IMR-90 (cell line): ENCODE measurements at regions not wholly inside any gene's neighbourhood (a gene's known extent, or its start where the extent isn't known, plus 50 kb on each side); places are given as distances from the start of the nearest gene placed in this dataset.

Experiments used
- ATAC-seq: fragments of 200-7000 bp; cut with Tn5 transposase; 2 replicates; pipeline ENCODE4 v1.9.1; 2020; ENCODE audit warnings: low read depth, mild to moderate bottlenecking, moderate library complexity
- BruUV-seq: library from RNA; stranded (reverse); fragments of 400-500 nt; replicated peaks from 2 replicates; lab custom pipeline; 2021; lab: Mats Ljungman, UMichigan
- CTCF ChIA-PET: fragments of 300-600 bp; formaldehyde crosslinking; extraction: SDS; loops from one replicate; lab custom pipeline; 2021; ENCODE audit warnings: antibody characterized with exemption; lab: Yijun Ruan, JAX
- POLR2A ChIA-PET: fragments of 300-600 bp; sonication (Branson Sonifier 250); formaldehyde crosslinking; loops from one replicate; lab custom pipeline; 2022; ENCODE audit warnings: antibody characterized with exemption; ENCODE audit not compliant: unreplicated experiment; lab: Charles Lee
- DNase-seq: peaks from one replicate; pipeline ENCODE4 v3.0.0; 2013
- H2AFZ ChIP-seq: replicated peaks from 2 replicates; pipeline ENCODE3; 2013; ENCODE audit warnings: low read length, mild to moderate bottlenecking; ENCODE audit not compliant: poor library complexity
- H2AK5ac ChIP-seq: 2 replicates; pipeline ENCODE4 v1.6.1; 2013; ENCODE audit warnings: low read depth, low read length, inconsistent platforms
- H2AK9ac ChIP-seq: replicated peaks from 2 replicates; pipeline ENCODE3; 2013; ENCODE audit warnings: mild to moderate bottlenecking, low read depth, low read length, moderate library complexity; ENCODE audit not compliant: poor library complexity
- H2BK120ac ChIP-seq: 2 replicates; pipeline ENCODE4 v1.6.1; 2013; ENCODE audit warnings: low read depth, low read length, inconsistent platforms
- H2BK15ac ChIP-seq: 3 replicates; pipeline ENCODE4 v1.6.1; 2013; ENCODE audit warnings: low read depth, low read length, inconsistent platforms
- H2BK20ac ChIP-seq: 2 replicates; pipeline ENCODE4 v1.6.1; 2013; ENCODE audit warnings: low read depth, mild to moderate bottlenecking, inconsistent platforms, low read length, moderate library complexity
- H2BK5ac ChIP-seq: 2 replicates; pipeline ENCODE4 v1.6.1; 2013; ENCODE audit warnings: mild to moderate bottlenecking, low read depth, low read length, inconsistent platforms; ENCODE audit not compliant: poor library complexity, severe bottlenecking
- H3K14ac ChIP-seq: replicated peaks from 2 replicates; pipeline ENCODE4 v1.6.1; 2013; ENCODE audit warnings: low read depth, low read length, inconsistent platforms
- H3K18ac ChIP-seq: 2 replicates; pipeline ENCODE4 v1.6.1; 2013; ENCODE audit warnings: low read depth, low read length, control low read depth
- H3K23ac ChIP-seq: 2 replicates; pipeline ENCODE4 v1.6.1; 2013; ENCODE audit warnings: low read depth, low read length, inconsistent platforms
- H3K27ac ChIP-seq: 2 replicates; pipeline ENCODE4 v1.5.1; 2013; ENCODE audit warnings: mild to moderate bottlenecking, control low read depth, low read length; ENCODE audit not compliant: insufficient read depth
- H3K27me3 ChIP-seq: 2 replicates; pipeline ENCODE4 v1.6.1; 2013; ENCODE audit warnings: low read length; ENCODE audit not compliant: control insufficient read depth, insufficient read depth
- H3K36me3 ChIP-seq: 2 replicates; pipeline ENCODE4 v1.6.1; 2013; ENCODE audit warnings: low read length, mixed read lengths; ENCODE audit not compliant: control insufficient read depth, insufficient read depth
- H3K4ac ChIP-seq: 2 replicates; pipeline ENCODE4 v1.6.1; 2013; ENCODE audit warnings: low read depth, low read length, inconsistent platforms
- H3K4me1 ChIP-seq: 2 replicates; pipeline ENCODE4 v1.6.1; 2013; ENCODE audit warnings: low read length, mixed read lengths; ENCODE audit not compliant: control insufficient read depth, insufficient read depth
- H3K4me2 ChIP-seq: 2 replicates; pipeline ENCODE4 v1.6.1; 2013; ENCODE audit warnings: low read depth, mild to moderate bottlenecking, control low read depth, low read length, moderate library complexity
- H3K4me3 ChIP-seq: 2 replicates; pipeline ENCODE4 v1.5.1; 2013; ENCODE audit warnings: low read depth, mild to moderate bottlenecking, control low read depth, low read length, moderate library complexity; ENCODE audit not compliant: insufficient read depth
- H3K56ac ChIP-seq: 2 replicates; pipeline ENCODE4 v1.6.1; 2013; ENCODE audit warnings: low read length, inconsistent platforms; ENCODE audit not compliant: insufficient read depth; ENCODE audit errors: extremely low read depth
- H3K79me1 ChIP-seq, 2 experiments: 2 replicates each; pipeline ENCODE4 v1.6.1; 2013; ENCODE audit warnings: low read length in 2 of 2, inconsistent platforms in 1 of 2, low read depth in 1 of 2
- H3K9ac ChIP-seq: 2 replicates; pipeline ENCODE4 v1.6.1; 2013; ENCODE audit warnings: low read depth, low read length, control low read depth
- H3K9me1 ChIP-seq: 2 replicates; pipeline ENCODE4 v1.6.1; 2013; ENCODE audit warnings: low read length, inconsistent platforms; ENCODE audit not compliant: insufficient read depth
- H3K9me3 ChIP-seq: 2 replicates; pipeline ENCODE4 v1.6.1; 2013; ENCODE audit warnings: low read length; ENCODE audit not compliant: control insufficient read depth, insufficient read depth
- H4K20me1 ChIP-seq: 2 replicates; pipeline ENCODE4 v1.6.1; 2013; ENCODE audit warnings: low read length, inconsistent platforms; ENCODE audit not compliant: insufficient read depth
- H4K5ac ChIP-seq: 2 replicates; pipeline ENCODE4 v1.6.1; 2013; ENCODE audit warnings: mild to moderate bottlenecking, low read depth, low read length, control low read depth
- H4K8ac ChIP-seq, 2 experiments: 2 replicates each; pipeline ENCODE4 v1.6.1; 2013; ENCODE audit warnings: low read depth in 2 of 2, low read length in 2 of 2, control low read depth in 1 of 2, inconsistent platforms in 1 of 2
- H4K91ac ChIP-seq: 2 replicates; pipeline ENCODE4 v1.6.1; 2013; ENCODE audit warnings: low read depth, low read length, inconsistent platforms; ENCODE audit not compliant: insufficient read depth
- CHD1 ChIP-seq: IDR thresholded peaks from 2 replicates; pipeline ENCODE4 v1.6.1; 2012; ENCODE audit warnings: low read depth, low read length, improper control_type of control experiment
- MAFK ChIP-seq: IDR thresholded peaks from 2 replicates; pipeline ENCODE4 v1.6.1; 2012; ENCODE audit warnings: low read depth, low read length, improper control_type of control experiment
- MXI1 ChIP-seq: IDR thresholded peaks from 2 replicates; pipeline ENCODE4 v1.6.1; 2012; ENCODE audit warnings: low read depth, mild to moderate bottlenecking, low read length, moderate library complexity, borderline replicate concordance
- NFE2L2 ChIP-seq: fragments of 150-350 bp; IDR thresholded peaks from 2 replicates; pipeline ENCODE4 v1.6.1; 2016; ENCODE audit warnings: low read depth, mild to moderate bottlenecking, low read length
- POLR2A ChIP-seq: IDR thresholded peaks from 2 replicates; pipeline ENCODE4 v1.6.1; 2012; ENCODE audit warnings: mild to moderate bottlenecking, low read depth, low read length
- SMC3 ChIP-seq: fragments of 150-350 bp; IDR thresholded peaks from 2 replicates; pipeline ENCODE4 v1.6.1; 2016; ENCODE audit warnings: low read depth, mild to moderate bottlenecking, antibody characterized with exemption, low read length, moderate library complexity
- WGBS, 2 experiments: methylation state at CpG; one replicate each; pipeline versions ENCODE4 v1.1.5 to v1.1.7; 2013; ENCODE audit warnings: missing lambda C conversion rate in 2 of 2; ENCODE audit not compliant: insufficient read length in 1 of 2; ENCODE audit errors: extremely low coverage in 2 of 2; 5-methylcytosine and 5-hydroxymethylcytosine counted together
- dilution Hi-C: fragments of 300-500 bp; cut with HindIII; formaldehyde crosslinking; loops from one replicate; pipeline ENCODE4 v1.14.3; 2018; ENCODE audit warnings: low sequenced_read_pairs; ENCODE audit not compliant: unreplicated experiment
- in situ Hi-C: fragments of 300-500 bp; cut with MboI; formaldehyde crosslinking; loops from 3 replicates; pipeline ENCODE4 v1.14.3; 2019; ENCODE audit warnings: low sequenced_read_pairs, inconsistent platforms, mixed read lengths
- intact Hi-C: fragments of 100-400 bp; cut with micrococcal nuclease; formaldehyde crosslinking; loops from 2 replicates; pipeline ENCODE4 v1.10.0; 2022

DNA sequence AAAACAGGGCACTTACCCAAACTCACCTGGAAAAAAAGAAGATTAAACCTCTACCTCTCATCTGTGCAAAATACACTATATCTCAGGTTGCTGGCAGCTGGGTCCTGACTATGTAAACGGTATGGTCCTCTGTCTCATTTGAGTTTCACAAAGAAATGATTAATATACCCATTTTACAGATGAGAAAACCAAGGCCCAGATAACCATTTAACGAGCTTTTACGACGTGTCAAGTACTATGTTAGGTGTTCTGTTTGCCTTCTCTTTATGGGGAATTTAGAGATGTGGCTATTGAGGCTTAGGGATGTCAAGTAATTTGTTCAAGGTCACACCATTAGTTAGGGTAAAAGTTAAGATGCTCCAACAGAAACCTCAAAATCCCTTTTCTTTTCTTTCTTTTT is 140.4 kb upstream of the USP24 start:
- H3K18ac ChIP-seq, result no peak overlapping the region
- no peak overlapping the region for H4K8ac ChIP-seq
- no peak overlapping the region for H3K56ac ChIP-seq
- dilution Hi-C loops, result no loop called here
- no peaks in the 10 kb centered on the region for H4K20me1 ChIP-seq
- no peaks in the 10 kb centered on the region for H3K4me1 ChIP-seq
- H3K9me1 ChIP-seq, result no peaks in the 10 kb centered on the region; the same call in 1 of the 2 replicates
- H4K91ac ChIP-seq, result no peak overlapping the region
- no peak overlapping the region for H3K4ac ChIP-seq
- DNase-seq (no peak), ATAC-seq (no peak)
- H2AFZ ChIP-seq, result no peak overlapping the region
- H3K23ac ChIP-seq, result no peak overlapping the region
- no peaks in the 10 kb centered on the region for H3K9me3 ChIP-seq
- H4K5ac ChIP-seq, result no peak overlapping the region
- H3K27ac ChIP-seq, result no peak overlapping the region
- no peak overlapping the region for H3K4me2 ChIP-seq
- no peak overlapping the region for H2BK20ac ChIP-seq
- H3K27me3 ChIP-seq, result peaks cover 2% of the 10 kb centered on the region
- TF ChIP-seq POLR2A (no peak), NFE2L2 (no peak), SMC3 (no peak), CHD1 (no peak), MXI1 (no peak), MAFK (no peak)
- CTCF ChIA-PET, result no interaction called here
- no peak overlapping the region for H2AK5ac ChIP-seq
- no peaks in the 10 kb centered on the region for H3K36me3 ChIP-seq
- in situ Hi-C loops, result no loop called here
- no peak overlapping the region for H3K14ac ChIP-seq
- no peak overlapping the region for H3K4me3 ChIP-seq
- H2BK5ac ChIP-seq, result no peak overlapping the region
- H3K9ac ChIP-seq, result no peak overlapping the region
- no peak overlapping the region for H2BK15ac ChIP-seq
- H2BK120ac ChIP-seq, result no peak overlapping the region
- no peak overlapping the region for H2AK9ac ChIP-seq
- BruUV-seq, result no TSS peak
- WGBS, 2 experiments, result no CpG with 5 or more reads among the region's 4 CpGs
- no peaks in the 10 kb centered on the region for H3K79me1 ChIP-seq
- intact Hi-C loops, result no loop called here
- POLR2A ChIA-PET, result no interaction called here
